ENCODE measurements at regions not wholly inside any gene's neighbourhood (a gene's known extent, or its start where the extent isn't known, plus 50 kb on each side); places are given as distances from the start of the nearest gene placed in this dataset.

GRCh38 chr5:38094889-38095288 is 163.5 kb upstream of the EGFLAM start:
- no peak for DNase-seq

- no peak for DNase-seq
Measured at GRCh38 chr5:38093855-38094254, 164.5 kb upstream of the EGFLAM start.

- no peak for DNase-seq
Measured at GRCh38 chr5:38086777-38087176, 171.6 kb upstream of the EGFLAM start.

GRCh38 chr5:38079620-38080402 is 178.5 kb upstream of the EGFLAM start:
- DNase-seq = no peak

- no peak for DNase-seq
Measured at GRCh38 chr5:38078161-38078560, 180.2 kb upstream of the EGFLAM start.

- DNase-seq = no peak
Measured at GRCh38 chr5:38077652-38078051, 180.7 kb upstream of the EGFLAM start.

- DNase-seq = no peak
Measured at GRCh38 chr5:38071831-38072694, 186.3 kb upstream of the EGFLAM start.

- no peak for DNase-seq
Measured at GRCh38 chr5:38070304-38070950, 187.9 kb upstream of the EGFLAM start.

GRCh38 chr5:38069360-38069759 is 189.0 kb upstream of the EGFLAM start:
- DNase-seq = no peak

- DNase-seq = no peak
Measured at GRCh38 chr5:38060354-38060753, 198.0 kb upstream of the EGFLAM start.

- no peak for DNase-seq
Measured at GRCh38 chr5:38059876-38060275, 198.5 kb upstream of the EGFLAM start.

- DNase-seq = no peak
Measured at GRCh38 chr5:38051711-38052511, 206.4 kb upstream of the EGFLAM start.

GRCh38 chr5:38048400-38048799 is 208.6 kb upstream of the GDNF start:
- DNase-seq = no peak

GRCh38 chr5:38046103-38046502 is 206.3 kb upstream of the GDNF start:
- no peak for DNase-seq

- no peak for DNase-seq
Measured at GRCh38 chr5:38045446-38045845, 205.6 kb upstream of the GDNF start.

- no peak for DNase-seq
Measured at GRCh38 chr5:38039826-38040225, 200.0 kb upstream of the GDNF start.

- DNase-seq = no peak
Measured at GRCh38 chr5:38039091-38039490, 199.2 kb upstream of the GDNF start.

GRCh38 chr5:38036765-38037164 is 196.9 kb upstream of the GDNF start:
- DNase-seq = no peak

GRCh38 chr5:38032149-38032548 is 192.3 kb upstream of the GDNF start:
- no peak for DNase-seq

GRCh38 chr5:38031304-38031703 is 191.5 kb upstream of the GDNF start:
- DNase-seq = no peak

GRCh38 chr5:38029397-38030065 is 189.7 kb upstream of the GDNF start:
- DNase-seq = no peak

GRCh38 chr5:38023799-38024198 is 184.0 kb upstream of the GDNF start:
- no peak for DNase-seq

Measured in CD4-positive, alpha-beta T cell treated with Interleukin-21 for 1 hour (primary cell).